ENCODE measurements at regions not wholly inside any gene's neighbourhood (a gene's known extent, or its start where the extent isn't known, plus 50 kb on each side); places are given as distances from the start of the nearest gene placed in this dataset.

DNA sequence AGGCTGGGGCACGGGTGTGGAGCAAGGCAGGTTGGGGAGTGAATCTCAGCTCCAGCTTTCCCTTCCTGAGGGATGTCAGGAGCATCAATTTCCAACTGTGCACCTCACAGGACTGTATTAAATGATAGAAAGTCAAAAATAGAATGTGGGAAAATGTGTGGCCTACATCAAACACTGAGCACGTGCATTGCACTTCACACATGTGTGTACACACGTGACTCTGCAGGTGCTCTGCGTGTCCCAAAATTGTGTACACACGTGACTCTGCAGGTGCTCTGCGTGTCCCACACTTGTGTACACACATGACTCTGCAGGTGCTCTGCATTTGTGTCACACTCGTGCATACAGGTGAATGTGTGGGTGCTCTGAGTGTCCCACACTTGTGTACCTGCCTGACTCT is 577.2 kb upstream of the SALL3 start:
- TF ChIP-seq, protein P1, sequence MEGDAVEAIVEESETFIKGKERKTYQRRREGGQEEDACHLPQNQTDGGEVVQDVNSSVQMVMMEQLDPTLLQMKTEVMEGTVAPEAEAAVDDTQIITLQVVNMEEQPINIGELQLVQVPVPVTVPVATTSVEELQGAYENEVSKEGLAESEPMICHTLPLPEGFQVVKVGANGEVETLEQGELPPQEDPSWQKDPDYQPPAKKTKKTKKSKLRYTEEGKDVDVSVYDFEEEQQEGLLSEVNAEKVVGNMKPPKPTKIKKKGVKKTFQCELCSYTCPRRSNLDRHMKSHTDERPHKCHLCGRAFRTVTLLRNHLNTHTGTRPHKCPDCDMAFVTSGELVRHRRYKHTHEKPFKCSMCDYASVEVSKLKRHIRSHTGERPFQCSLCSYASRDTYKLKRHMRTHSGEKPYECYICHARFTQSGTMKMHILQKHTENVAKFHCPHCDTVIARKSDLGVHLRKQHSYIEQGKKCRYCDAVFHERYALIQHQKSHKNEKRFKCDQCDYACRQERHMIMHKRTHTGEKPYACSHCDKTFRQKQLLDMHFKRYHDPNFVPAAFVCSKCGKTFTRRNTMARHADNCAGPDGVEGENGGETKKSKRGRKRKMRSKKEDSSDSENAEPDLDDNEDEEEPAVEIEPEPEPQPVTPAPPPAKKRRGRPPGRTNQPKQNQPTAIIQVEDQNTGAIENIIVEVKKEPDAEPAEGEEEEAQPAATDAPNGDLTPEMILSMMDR (conservative IDR thresholded peaks at IDR 0.05; ENCODE audit: low read depth, low read length), result no peak
- H3K4me3 ChIP-seq (ENCODE audit: low read depth, low read length), result no peak overlapping the region
- DNase-seq (ENCODE audit: low read depth), result no peak

- TF ChIP-seq, protein P1 (conservative IDR thresholded peaks at IDR 0.05; ENCODE audit: low read depth, low read length), result no peak
- no peak overlapping the region for H3K4me3 ChIP-seq (ENCODE audit: low read depth, low read length)
- no peak for DNase-seq (ENCODE audit: low read depth)
These were observed 576.7 kb upstream of the SALL3 start for GRCh38 chr18:78402966-78403365.

- DNase-seq (ENCODE audit: low read depth), result no peak
- no peak overlapping the region for H3K4me3 ChIP-seq (ENCODE audit: low read depth, low read length)
- TF ChIP-seq, protein P1 (conservative IDR thresholded peaks at IDR 0.05; ENCODE audit: low read depth, low read length), result no peak
These were observed 576.2 kb upstream of the SALL3 start for GRCh38 chr18:78403371-78403770.

- no peak for DNase-seq (ENCODE audit: low read depth)
- TF ChIP-seq, protein P1 (conservative IDR thresholded peaks at IDR 0.05; ENCODE audit: low read depth, low read length), result no peak
- no peak overlapping the region for H3K4me3 ChIP-seq (ENCODE audit: low read depth, low read length)
These were observed 573.9 kb upstream of the SALL3 start for GRCh38 chr18:78405763-78406162.

DNA sequence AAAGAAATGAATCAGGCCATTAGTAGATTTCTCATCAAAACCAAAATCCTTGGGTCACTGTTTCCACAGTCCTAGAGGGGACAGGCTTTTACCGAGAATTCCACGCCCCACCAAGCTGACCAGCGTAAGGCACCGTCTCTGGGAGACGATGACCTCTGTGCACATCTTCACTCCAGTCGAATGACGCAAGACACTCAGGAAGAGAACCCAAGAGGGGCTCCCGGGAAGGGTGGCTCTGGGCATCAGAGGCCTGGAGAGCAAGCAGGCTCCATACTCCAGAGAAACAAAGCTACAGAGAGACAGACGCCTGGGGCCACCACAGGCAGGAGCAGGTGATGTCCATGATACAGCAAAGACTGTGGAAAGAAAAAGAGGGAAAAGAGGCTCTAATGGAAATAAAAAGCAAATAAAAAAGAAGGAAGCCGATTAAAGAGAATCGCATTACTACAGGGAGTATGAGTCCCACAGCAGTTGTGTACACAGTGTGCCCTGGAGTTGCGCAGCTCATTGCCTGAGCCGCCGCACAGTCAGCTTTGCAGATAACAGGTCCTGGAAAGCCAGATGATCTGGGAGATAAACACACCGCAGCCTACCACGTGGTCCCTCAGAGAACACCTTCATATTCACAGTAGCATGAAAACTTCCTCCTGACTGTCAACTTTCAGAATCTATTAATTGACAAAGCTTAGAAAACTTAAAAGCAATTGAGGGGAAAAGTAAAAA is 572.7 kb upstream of the SALL3 start:
- TF ChIP-seq, protein P1 (conservative IDR thresholded peaks at IDR 0.05; ENCODE audit: low read depth, low read length), result no peak
- DNase-seq (ENCODE audit: low read depth), result no peak
- H3K4me3 ChIP-seq (ENCODE audit: low read depth, low read length), result no peak overlapping the region

DNA sequence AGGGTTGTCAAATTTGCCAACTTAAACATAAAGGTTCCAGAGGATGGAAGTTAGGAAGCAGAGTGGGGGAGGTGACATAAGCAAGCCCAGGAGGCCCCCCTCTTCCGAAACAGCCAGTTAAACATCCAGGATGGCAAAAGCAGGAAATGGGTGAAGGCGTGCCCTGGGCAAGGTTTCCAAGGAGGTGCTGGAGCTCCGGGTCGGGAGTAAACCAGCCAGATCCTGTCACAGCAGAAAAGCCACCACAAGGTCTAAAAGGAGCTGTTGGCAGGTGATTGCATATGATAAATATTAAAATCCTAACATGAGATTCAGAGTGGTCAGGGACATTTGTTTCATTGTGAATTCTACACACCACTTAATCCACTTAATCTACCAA is 572.2 kb upstream of the SALL3 start:
- no peak overlapping the region for H3K4me3 ChIP-seq (ENCODE audit: low read depth, low read length)
- TF ChIP-seq, protein P1 (conservative IDR thresholded peaks at IDR 0.05; ENCODE audit: low read depth, low read length), result no peak
- no peak for DNase-seq (ENCODE audit: low read depth)

DNA sequence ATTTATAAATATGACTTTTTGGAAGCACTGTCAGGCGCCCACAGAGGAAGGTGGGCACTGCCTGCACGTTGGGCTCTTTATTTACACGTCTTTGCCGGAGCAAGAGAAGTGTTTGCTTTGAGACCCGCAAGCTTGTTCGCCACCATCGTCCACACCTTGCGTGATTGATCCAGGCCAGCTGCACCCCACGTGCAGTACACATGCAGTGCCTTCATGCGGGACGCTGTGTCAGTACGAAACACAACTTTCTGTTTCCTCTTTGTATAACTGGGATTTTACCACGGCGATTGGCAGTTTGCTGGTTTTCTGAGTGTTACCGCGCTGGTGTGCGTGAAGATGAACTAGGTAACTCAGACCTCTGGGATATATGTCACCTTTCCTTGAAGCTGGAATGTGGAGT is 571.0 kb upstream of the SALL3 start:
- no peak for DNase-seq (ENCODE audit: low read depth)
- H3K4me3 ChIP-seq (ENCODE audit: low read depth, low read length), result no peak overlapping the region

More for the DNA sequence above, 571.0 kb upstream of the SALL3 start:
- TF ChIP-seq, protein P1 (conservative IDR thresholded peaks at IDR 0.05; ENCODE audit: low read depth, low read length), result no peak
